Panc1 (cell line): ENCODE measurements at regions not wholly inside any gene's neighbourhood (a gene's known extent, or its start where the extent isn't known, plus 50 kb on each side); places are given as distances from the start of the nearest gene placed in this dataset.

Source experiments
- ATAC-seq: fragments of 200-7000 bp; cut with Tn5 transposase; 2 replicates; pipeline ENCODE4 v1.9.1; 2020; ENCODE audit warnings: mild to moderate bottlenecking, moderate library complexity
- BruUV-seq: library from RNA; stranded (reverse); fragments of 400-500 nt; replicated peaks from 2 replicates; lab custom pipeline; 2021; lab: Mats Ljungman, UMichigan
- CTCF ChIA-PET: fragments of 300-600 bp; sonication (Branson Sonifier 250); formaldehyde crosslinking; loops from one replicate; lab custom pipeline; 2022; ENCODE audit warnings: antibody characterized with exemption; lab: Charles Lee
- POLR2A ChIA-PET: fragments of 300-600 bp; sonication (Branson Sonifier 250); formaldehyde crosslinking; loops from one replicate; lab custom pipeline; 2022; ENCODE audit warnings: antibody characterized with exemption; lab: Charles Lee
- DNase-seq: peaks from one replicate; pipeline ENCODE4 v3.0.0-alpha.2; 2010; ENCODE audit warnings: low read depth, low spot score
- H3K27ac ChIP-seq: 2 replicates; pipeline ENCODE4 v1.5.1; 2011; ENCODE audit warnings: mild to moderate bottlenecking, low read length, inconsistent platforms
- H3K27me3 ChIP-seq: fragments of 200-500 bp; sonication (Bioruptor generic); 2 replicates; pipeline ENCODE4 v1.6.0; 2014; ENCODE audit warnings: low read length, inconsistent platforms; ENCODE audit not compliant: control insufficient read depth, insufficient read depth
- H3K36me3 ChIP-seq: fragments of 200-500 bp; sonication (Bioruptor generic); 2 replicates; pipeline ENCODE4 v1.5.1; 2014; ENCODE audit warnings: inconsistent platforms, mild to moderate bottlenecking, low read length, moderate library complexity; ENCODE audit not compliant: control insufficient read depth, insufficient read depth
- H3K4me1 ChIP-seq: 2 replicates; pipeline ENCODE4 v1.5.1; 2011; ENCODE audit warnings: inconsistent platforms, mild to moderate bottlenecking, low read length, moderate library complexity; ENCODE audit not compliant: control insufficient read depth, insufficient read depth
- H3K4me3 ChIP-seq, 2 experiments: 2 replicates each; pipeline ENCODE4 v1.5.1; 2011 to 2012; ENCODE audit warnings: low read depth in 2 of 2, low read length in 2 of 2, mild to moderate bottlenecking in 2 of 2, inconsistent platforms in 1 of 2, moderate library complexity in 1 of 2
- H3K9me3 ChIP-seq: fragments of 200-500 bp; sonication (Bioruptor generic); 2 replicates; pipeline ENCODE4 v1.5.1; 2014; ENCODE audit warnings: low read depth, mild to moderate bottlenecking, inconsistent platforms, low read length, moderate library complexity; ENCODE audit not compliant: control insufficient read depth, insufficient read depth
- POLR2AphosphoS5 ChIP-seq: IDR thresholded peaks from 2 replicates; pipeline ENCODE4 v1.6.1; 2012; ENCODE audit warnings: mild to moderate bottlenecking, low read depth, low read length, moderate library complexity
- SIN3A ChIP-seq: IDR thresholded peaks from 2 replicates; pipeline ENCODE4 v1.6.1; 2012; ENCODE audit warnings: low read depth, mild to moderate bottlenecking, low read length, moderate library complexity, borderline replicate concordance; ENCODE audit not compliant: insufficient read depth
- TCF7L2 ChIP-seq: IDR thresholded peaks from 2 replicates; pipeline ENCODE4 v1.6.1; 2011; ENCODE audit warnings: mild to moderate bottlenecking, low read depth, low read length, inconsistent platforms
- in situ Hi-C: cut with HindIII; loops from 2 replicates; pipeline ENCODE4 v1.10.0; 2016; ENCODE audit warnings: low sequenced_read_pairs, low pct_unique_long_range_greater_than_20kb
- intact Hi-C: fragments of 100-400 bp; cut with micrococcal nuclease; formaldehyde crosslinking; loops from one replicate; pipeline ENCODE4 v1.10.0; 2022; ENCODE audit not compliant: unreplicated experiment
- TF ChIP-seq, protein P1 (sequence below): fragments of 450-650 bp; IDR thresholded peaks from 2 replicates; pipeline ENCODE4 v1.5.1; 2017; ENCODE audit warnings: mild to moderate bottlenecking
- TF ChIP-seq, protein P2 (sequence below), 2 experiments: IDR thresholded peaks; 2 replicates each; pipeline ENCODE4 v1.6.1; 2011 to 2012; ENCODE audit warnings: low read depth in 2 of 2, control low read depth in 1 of 2, low read length in 1 of 2, mild to moderate bottlenecking in 1 of 2, moderate library complexity in 1 of 2; ENCODE audit not compliant: insufficient read depth in 1 of 2

DNA sequence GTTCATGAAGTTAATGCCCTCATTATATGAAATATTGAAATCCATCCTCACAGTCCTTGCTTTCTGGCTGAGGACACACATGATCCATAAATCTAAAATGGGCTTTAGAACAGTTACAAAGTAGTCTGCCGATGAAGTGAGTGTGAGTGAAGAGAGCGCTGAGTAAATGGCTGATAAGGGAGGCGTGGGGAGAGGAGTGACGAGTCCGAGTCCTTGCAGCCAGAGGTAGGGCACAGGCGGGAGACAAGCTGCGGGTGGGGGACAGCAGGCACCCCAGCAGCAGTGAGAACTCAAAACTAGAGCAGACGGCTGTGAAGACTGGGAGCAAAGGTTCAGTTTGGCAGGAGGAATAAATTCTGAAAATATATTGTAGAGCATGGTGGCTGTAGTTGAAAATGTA lies 140.1 kb upstream of the ATP2B1 start:
- no peaks in the 10 kb centered on the region for H3K4me1 ChIP-seq
- BruUV-seq = no TSS peak
- intact Hi-C loops = no loop called here
- ATAC-seq (no peak), DNase-seq (no peak)
- TF ChIP-seq, protein P1, sequence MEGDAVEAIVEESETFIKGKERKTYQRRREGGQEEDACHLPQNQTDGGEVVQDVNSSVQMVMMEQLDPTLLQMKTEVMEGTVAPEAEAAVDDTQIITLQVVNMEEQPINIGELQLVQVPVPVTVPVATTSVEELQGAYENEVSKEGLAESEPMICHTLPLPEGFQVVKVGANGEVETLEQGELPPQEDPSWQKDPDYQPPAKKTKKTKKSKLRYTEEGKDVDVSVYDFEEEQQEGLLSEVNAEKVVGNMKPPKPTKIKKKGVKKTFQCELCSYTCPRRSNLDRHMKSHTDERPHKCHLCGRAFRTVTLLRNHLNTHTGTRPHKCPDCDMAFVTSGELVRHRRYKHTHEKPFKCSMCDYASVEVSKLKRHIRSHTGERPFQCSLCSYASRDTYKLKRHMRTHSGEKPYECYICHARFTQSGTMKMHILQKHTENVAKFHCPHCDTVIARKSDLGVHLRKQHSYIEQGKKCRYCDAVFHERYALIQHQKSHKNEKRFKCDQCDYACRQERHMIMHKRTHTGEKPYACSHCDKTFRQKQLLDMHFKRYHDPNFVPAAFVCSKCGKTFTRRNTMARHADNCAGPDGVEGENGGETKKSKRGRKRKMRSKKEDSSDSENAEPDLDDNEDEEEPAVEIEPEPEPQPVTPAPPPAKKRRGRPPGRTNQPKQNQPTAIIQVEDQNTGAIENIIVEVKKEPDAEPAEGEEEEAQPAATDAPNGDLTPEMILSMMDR = no peak
- no peak for TF ChIP-seq SIN3A
- no peak for TF ChIP-seq POLR2AphosphoS5
- TF ChIP-seq, protein P2, sequence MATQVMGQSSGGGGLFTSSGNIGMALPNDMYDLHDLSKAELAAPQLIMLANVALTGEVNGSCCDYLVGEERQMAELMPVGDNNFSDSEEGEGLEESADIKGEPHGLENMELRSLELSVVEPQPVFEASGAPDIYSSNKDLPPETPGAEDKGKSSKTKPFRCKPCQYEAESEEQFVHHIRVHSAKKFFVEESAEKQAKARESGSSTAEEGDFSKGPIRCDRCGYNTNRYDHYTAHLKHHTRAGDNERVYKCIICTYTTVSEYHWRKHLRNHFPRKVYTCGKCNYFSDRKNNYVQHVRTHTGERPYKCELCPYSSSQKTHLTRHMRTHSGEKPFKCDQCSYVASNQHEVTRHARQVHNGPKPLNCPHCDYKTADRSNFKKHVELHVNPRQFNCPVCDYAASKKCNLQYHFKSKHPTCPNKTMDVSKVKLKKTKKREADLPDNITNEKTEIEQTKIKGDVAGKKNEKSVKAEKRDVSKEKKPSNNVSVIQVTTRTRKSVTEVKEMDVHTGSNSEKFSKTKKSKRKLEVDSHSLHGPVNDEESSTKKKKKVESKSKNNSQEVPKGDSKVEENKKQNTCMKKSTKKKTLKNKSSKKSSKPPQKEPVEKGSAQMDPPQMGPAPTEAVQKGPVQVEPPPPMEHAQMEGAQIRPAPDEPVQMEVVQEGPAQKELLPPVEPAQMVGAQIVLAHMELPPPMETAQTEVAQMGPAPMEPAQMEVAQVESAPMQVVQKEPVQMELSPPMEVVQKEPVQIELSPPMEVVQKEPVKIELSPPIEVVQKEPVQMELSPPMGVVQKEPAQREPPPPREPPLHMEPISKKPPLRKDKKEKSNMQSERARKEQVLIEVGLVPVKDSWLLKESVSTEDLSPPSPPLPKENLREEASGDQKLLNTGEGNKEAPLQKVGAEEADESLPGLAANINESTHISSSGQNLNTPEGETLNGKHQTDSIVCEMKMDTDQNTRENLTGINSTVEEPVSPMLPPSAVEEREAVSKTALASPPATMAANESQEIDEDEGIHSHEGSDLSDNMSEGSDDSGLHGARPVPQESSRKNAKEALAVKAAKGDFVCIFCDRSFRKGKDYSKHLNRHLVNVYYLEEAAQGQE (IDR thresholded peaks at IDR 0.05; ENCODE audit: insufficient read depth in 1 of 2, low read depth in 2 of 2, low read length in 1 of 2) = no peak
- no peak for TF ChIP-seq TCF7L2
- ChIA-PET CTCF (no interaction called here), POLR2A (no interaction called here)
- H3K9me3 ChIP-seq = no peaks in the 10 kb centered on the region
- H3K36me3 ChIP-seq = no peaks in the 10 kb centered on the region
- H3K27ac ChIP-seq = no peak overlapping the region
- in situ Hi-C loops = no loop called here
- H3K27me3 ChIP-seq = no peaks in the 10 kb centered on the region
- no peak overlapping the region for H3K4me3 ChIP-seq

DNA sequence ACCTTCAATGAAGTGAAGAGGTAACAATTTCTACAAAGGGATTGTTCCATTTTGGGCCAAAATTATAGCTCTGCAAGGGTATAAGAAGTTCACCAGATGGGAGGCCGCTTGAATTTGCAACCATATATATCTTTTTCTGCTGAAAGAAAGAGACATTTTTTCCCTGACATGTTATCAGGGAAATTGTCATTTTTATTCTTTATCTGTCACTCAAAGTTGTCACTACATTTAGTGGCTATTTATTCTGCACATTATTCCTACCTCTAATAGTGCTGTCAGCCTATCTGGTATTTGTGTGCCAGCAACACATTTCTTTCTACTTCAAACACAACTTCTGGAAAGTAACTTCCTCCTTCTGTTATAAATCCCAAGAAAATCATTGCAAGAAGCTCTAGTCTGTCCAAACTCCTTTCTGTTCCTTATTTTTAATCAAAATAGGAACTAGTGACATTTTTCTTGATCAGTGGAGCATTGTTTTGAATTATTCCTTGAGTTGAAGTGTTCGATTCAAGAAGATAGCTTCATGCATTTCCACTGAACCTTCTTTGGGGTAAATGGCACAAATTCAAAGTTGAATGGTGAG lies 137.9 kb upstream of the ATP2B1 start:
- intact Hi-C loops = no loop called here
- Histone ChIP-seq H3K27me3 (no peaks in the 10 kb centered on the region), H3K9me3 (no peaks in the 10 kb centered on the region), H3K4me1 (no peaks in the 10 kb centered on the region), H3K27ac (no peak overlapping the region), H3K4me3 (no peak overlapping the region), H3K36me3 (no peaks in the 10 kb centered on the region)
- no peak for ATAC-seq
- BruUV-seq = no TSS peak
- CTCF ChIA-PET = no interaction called here
- in situ Hi-C loops = no loop called here
- no peak for DNase-seq
- POLR2A ChIA-PET = no interaction called here
- TF ChIP-seq POLR2AphosphoS5 (no peak), SIN3A (no peak), TCF7L2 (no peak)
- TF ChIP-seq, protein P2 (IDR thresholded peaks at IDR 0.05; ENCODE audit: insufficient read depth in 1 of 2, low read depth in 2 of 2, low read length in 1 of 2) = no peak
- TF ChIP-seq, protein P1 = no peak
